PC-3 (cell line): ENCODE measurements at regions not wholly inside any gene's neighbourhood (a gene's known extent, or its start where the extent isn't known, plus 50 kb on each side); places are given as distances from the start of the nearest gene placed in this dataset.
A peak's percentile ranks its signal among the peaks of the same experiment; 100 is the strongest.

Experiments
- ATAC-seq: fragments of 200-7000 bp; cut with Tn5 transposase; 2 replicates; pipeline ENCODE4 v1.9.1; 2020; ENCODE audit warnings: mild to moderate bottlenecking, moderate library complexity
- BruUV-seq: library from RNA; stranded (reverse); fragments of 400-500 nt; replicated peaks from 2 replicates; lab custom pipeline; 2021; lab: Mats Ljungman, UMichigan
- CTCF ChIA-PET: fragments of 300-600 bp; sonication (Branson Sonifier 250); formaldehyde crosslinking; loops from one replicate; lab custom pipeline; 2022; ENCODE audit warnings: antibody characterized with exemption; lab: Charles Lee
- POLR2A ChIA-PET: fragments of 300-600 bp; sonication (Branson Sonifier 250); formaldehyde crosslinking; loops from one replicate; lab custom pipeline; 2022; ENCODE audit warnings: antibody characterized with exemption; ENCODE audit not compliant: unreplicated experiment; lab: Charles Lee
- DNase-seq: peaks from one replicate; pipeline ENCODE4 v3.0.0-alpha.2; 2015
- H2AFZ ChIP-seq: fragments of 300-600 bp; sonication (generic); 2 replicates; pipeline ENCODE4 v1.6.0; 2016; ENCODE audit warnings: antibody characterized with exemption, low read length
- H3F3A ChIP-seq: fragments of 300-600 bp; sonication (generic); one replicate; pipeline ENCODE4 v1.6.0; 2017; ENCODE audit warnings: antibody characterized with exemption, low read length, control low read depth, mild to moderate bottlenecking; ENCODE audit not compliant: unreplicated experiment
- H3K27ac ChIP-seq: fragments of 300-600 bp; sonication (generic); 2 replicates; pipeline ENCODE4 v1.5.1; 2016; ENCODE audit warnings: mild to moderate bottlenecking, low read length
- H3K27me3 ChIP-seq: fragments of 300-600 bp; sonication (generic); 2 replicates; pipeline ENCODE4 v1.6.1; 2016; ENCODE audit warnings: low read length, mixed read lengths
- H3K36me3 ChIP-seq: fragments of 300-600 bp; sonication (generic); 2 replicates; pipeline ENCODE4 v1.6.1; 2016; ENCODE audit warnings: low read depth, mixed run types, low read length, mixed read lengths
- H3K4me1 ChIP-seq: fragments of 300-600 bp; sonication (generic); 2 replicates; pipeline ENCODE4 v1.5.1; 2016; ENCODE audit warnings: low read length; ENCODE audit not compliant: insufficient read depth
- H3K4me2 ChIP-seq: fragments of 300-600 bp; sonication (generic); 2 replicates; pipeline ENCODE4 v1.6.0; 2016; ENCODE audit warnings: low read length
- H3K4me3 ChIP-seq: fragments of 300-600 bp; sonication (generic); 2 replicates; pipeline ENCODE4 v1.5.1; 2016; ENCODE audit warnings: mild to moderate bottlenecking, low read length, mixed read lengths
- H3K79me2 ChIP-seq: fragments of 300-600 bp; sonication (generic); 2 replicates; pipeline ENCODE4 v1.6.1; 2017; ENCODE audit warnings: low read length, mixed read lengths
- H3K9ac ChIP-seq: fragments of 300-600 bp; sonication (generic); 2 replicates; pipeline ENCODE4 v1.6.0; 2016; ENCODE audit warnings: mild to moderate bottlenecking, low read length
- H3K9me2 ChIP-seq: fragments of 300-600 bp; sonication (generic); replicated peaks from 2 replicates; pipeline ENCODE4 v1.6.1; 2016; ENCODE audit warnings: mixed run types, low read length, mixed read lengths
- H3K9me3 ChIP-seq: fragments of 300-600 bp; sonication (generic); 2 replicates; pipeline ENCODE4 v1.6.1; 2016; ENCODE audit warnings: low read length, mixed read lengths
- H4K20me1 ChIP-seq: fragments of 300-600 bp; sonication (generic); 2 replicates; pipeline ENCODE4 v1.6.1; 2016; ENCODE audit warnings: low read length, mixed read lengths
- CTCF ChIP-seq: fragments of 300-600 bp; sonication (generic); conservative IDR thresholded peaks from 2 replicates; pipeline ENCODE4 v1.5.1; 2017; ENCODE audit warnings: antibody characterized with exemption, low read depth, mild to moderate bottlenecking, low read length
- EZH2 ChIP-seq: fragments of 300-600 bp; sonication (generic); IDR thresholded peaks from one replicate; pipeline ENCODE4 v1.6.1; 2017; ENCODE audit warnings: antibody characterized with exemption, mild to moderate bottlenecking, low read length; ENCODE audit not compliant: unreplicated experiment
- EZH2phosphoT487 ChIP-seq: fragments of 300-600 bp; sonication (generic); IDR thresholded peaks from 2 replicates; pipeline ENCODE4 v1.6.1; 2018; ENCODE audit warnings: mild to moderate bottlenecking, antibody characterized with exemption, low read length, borderline replicate concordance
- intact Hi-C: fragments of 100-400 bp; cut with micrococcal nuclease; formaldehyde crosslinking; loops from 2 replicates; pipeline ENCODE4 v1.9.0; 2023

DNA sequence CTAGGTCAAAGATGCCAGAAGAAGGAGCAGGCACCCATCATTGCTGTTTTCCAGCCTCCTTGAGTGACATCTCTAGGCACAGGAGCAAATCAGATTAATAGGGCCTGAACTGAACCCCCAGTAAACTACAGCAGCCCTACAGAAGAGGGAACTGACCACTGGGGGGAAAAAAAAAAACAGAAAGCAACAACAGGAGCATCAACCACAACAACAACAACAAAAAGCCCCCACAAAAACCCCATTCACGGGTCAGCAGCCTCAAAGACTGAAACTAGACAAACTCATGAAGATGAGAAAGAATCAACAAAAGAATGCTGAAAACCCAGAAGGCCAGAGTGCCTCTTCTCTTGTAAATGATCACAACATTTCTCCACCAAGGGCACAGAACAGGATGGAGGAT is 537.4 kb upstream of the BTBD3 start:
- no peaks in the 10 kb centered on the region for H3K36me3 ChIP-seq
- ChIA-PET POLR2A (no interaction called here), CTCF (no interaction called here)
- H3K9me3 ChIP-seq, result no peaks in the 10 kb centered on the region
- no peaks in the 10 kb centered on the region for H3K79me2 ChIP-seq
- H3K9ac ChIP-seq, result no peak overlapping the region
- ATAC-seq (no peak), DNase-seq (no peak)
- peaks cover 8% of the 10 kb centered on the region; the same call in 1 of the 2 replicates for H3K4me1 ChIP-seq
- intact Hi-C loops, result no loop called here
- H2AFZ ChIP-seq, result no peak overlapping the region
- H3K4me3 ChIP-seq, result no peak overlapping the region
- no peak for TF ChIP-seq EZH2phosphoT487
- TF ChIP-seq CTCF, result no peak
- TF ChIP-seq EZH2, result no peak
- no peaks in the 10 kb centered on the region for H3F3A ChIP-seq
- no peak overlapping the region for H3K4me2 ChIP-seq
- no peaks in the 10 kb centered on the region for H4K20me1 ChIP-seq
- no TSS peak for BruUV-seq
- H3K27me3 ChIP-seq, result no peaks in the 10 kb centered on the region
- H3K27ac ChIP-seq, result no peak overlapping the region
- H3K9me2 ChIP-seq, result no peaks in the 10 kb centered on the region

GRCh38 chr20:11387189-11387754 is 530.4 kb upstream of the BTBD3 start:
- H3K4me1 ChIP-seq, result peaks cover 24% of the 10 kb centered on the region
- H3K79me2 ChIP-seq, result no peaks in the 10 kb centered on the region
- no peaks in the 10 kb centered on the region for H3K9me2 ChIP-seq
- no peak overlapping the region for H2AFZ ChIP-seq
- CTCF ChIA-PET, result no interaction called here
- ATAC-seq, result peak; percentile 53
- POLR2A ChIA-PET, result no interaction called here
- no peaks in the 10 kb centered on the region for H3K9me3 ChIP-seq
- no peak overlapping the region for H3K9ac ChIP-seq
- peak overlapping the region; percentile 19; the same call in 1 of the 2 replicates for H3K4me2 ChIP-seq
- no peaks in the 10 kb centered on the region for H3K36me3 ChIP-seq
- no peak for TF ChIP-seq EZH2
- TF ChIP-seq CTCF, result no peak
- TF ChIP-seq EZH2phosphoT487, result no peak
- DNase-seq, result peak; percentile 87
- H3K4me3 ChIP-seq, result no peak overlapping the region
- intact Hi-C loops, result no loop called here
- peaks cover 6% of the 10 kb centered on the region for H3F3A ChIP-seq
- no peaks in the 10 kb centered on the region for H4K20me1 ChIP-seq
- no TSS peak for BruUV-seq
- peak overlapping the region; percentile 65 for H3K27ac ChIP-seq
- H3K27me3 ChIP-seq, result no peaks in the 10 kb centered on the region

DNA sequence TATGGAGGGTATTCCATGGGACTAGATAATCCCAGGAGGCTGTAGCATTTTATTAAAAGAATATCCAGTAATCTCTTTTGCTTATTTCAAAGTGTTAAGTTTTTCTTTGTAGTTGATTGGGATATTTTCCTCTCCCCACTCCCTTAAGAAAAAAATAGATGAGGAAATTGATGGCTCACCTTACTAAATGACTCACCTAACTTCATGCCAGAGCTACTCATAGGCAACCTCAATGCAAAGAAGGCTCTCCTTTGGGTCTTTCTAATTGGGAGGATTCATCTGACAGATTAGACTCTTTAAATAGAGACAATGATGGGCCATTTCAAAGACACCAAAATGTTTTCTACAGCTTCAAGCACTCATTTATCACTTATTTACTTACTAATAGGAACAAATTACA is 528.5 kb upstream of the BTBD3 start:
- intact Hi-C loops, result no loop called here
- ATAC-seq, result peak; percentile 55
- Histone ChIP-seq H3K27me3 (no peaks in the 10 kb centered on the region), H3K9ac (no peak overlapping the region), H3K9me2 (no peaks in the 10 kb centered on the region), H3K4me2 (peak overlapping the region; percentile 36; the same call in 1 of the 2 replicates), H3K9me3 (no peaks in the 10 kb centered on the region), H2AFZ (no peak overlapping the region), H4K20me1 (no peaks in the 10 kb centered on the region), H3K36me3 (no peaks in the 10 kb centered on the region), H3K79me2 (no peaks in the 10 kb centered on the region), H3K27ac (no peak overlapping the region), H3F3A (peaks cover 6% of the 10 kb centered on the region), H3K4me3 (no peak overlapping the region), H3K4me1 (peaks cover 24% of the 10 kb centered on the region)
- TF ChIP-seq EZH2, result no peak
- TF ChIP-seq CTCF, result no peak
- no peak for TF ChIP-seq EZH2phosphoT487
- POLR2A ChIA-PET, result no interaction called here
- no TSS peak for BruUV-seq
- CTCF ChIA-PET, result no interaction called here
- DNase-seq, result peak; percentile 82
